Fibroblast of skin of right quadriceps (primary cell): ENCODE measurements at regions not wholly inside any gene's neighbourhood (a gene's known extent, or its start where the extent isn't known, plus 50 kb on each side); places are given as distances from the start of the nearest gene placed in this dataset.

Experiments
- DNase-seq: peaks from one replicate; pipeline ENCODE4 v3.0.0-alpha.2; 2013

DNA sequence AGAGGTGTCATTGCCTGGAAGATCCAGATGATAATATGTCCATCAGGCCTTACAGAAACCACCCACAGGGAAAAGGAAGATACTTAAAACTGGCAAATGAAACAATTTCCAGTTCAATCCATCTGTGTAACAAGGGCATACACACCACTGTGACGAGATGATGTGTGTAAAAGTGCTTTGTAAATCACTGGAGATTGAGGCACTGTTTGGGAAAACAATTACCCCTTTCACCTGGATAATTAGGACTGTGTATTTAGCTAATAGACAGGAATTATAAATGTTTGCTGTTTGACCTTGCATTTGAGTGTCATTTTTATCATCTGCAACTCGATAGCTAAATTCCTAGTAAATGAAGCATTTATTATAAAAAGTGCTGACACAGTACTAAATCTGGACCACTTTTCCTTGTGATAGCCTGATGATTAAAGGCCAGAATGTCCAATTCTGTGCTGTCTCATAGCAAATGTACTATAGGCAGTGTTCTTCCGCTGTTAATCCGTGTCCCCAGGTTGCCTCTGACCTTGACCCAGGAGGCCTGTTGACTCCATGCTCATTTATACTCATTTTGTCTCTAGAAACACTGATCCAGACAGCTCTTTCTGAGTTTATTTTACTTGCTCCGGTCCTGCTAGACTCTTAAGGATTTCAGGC is 105.8 kb downstream of the LACC1 start:
- DNase-seq, result no peak

- DNase-seq, result no peak
Observed at GRCh38 chr13:43986421-43986981, 106.8 kb downstream of the LACC1 start.

GRCh38 chr13:43988302-43988701 is 108.6 kb downstream of the LACC1 start:
- DNase-seq, result peak; percentile 31

- DNase-seq, result no peak
Observed at GRCh38 chr13:43990021-43990420, 110.3 kb downstream of the LACC1 start.

DNA sequence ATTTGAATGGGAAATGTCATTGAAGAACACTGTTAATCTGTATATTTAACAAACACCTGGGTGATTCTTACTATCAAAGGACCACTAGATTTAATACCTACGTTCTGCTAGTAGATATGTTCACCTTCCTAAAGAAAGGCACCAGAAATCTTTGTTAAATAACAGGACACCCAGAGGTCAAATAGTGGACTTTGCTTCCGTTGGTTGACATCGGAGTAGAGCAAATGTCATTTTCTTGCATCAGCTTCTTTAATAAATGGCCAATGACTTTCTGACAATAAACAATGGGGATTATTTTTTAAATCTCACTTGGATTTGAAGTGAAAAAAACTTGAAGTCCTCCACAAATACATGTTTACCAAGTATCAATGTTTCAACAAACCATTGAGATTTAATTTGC is 111.1 kb downstream of the LACC1 start:
- no peak for DNase-seq

DNA sequence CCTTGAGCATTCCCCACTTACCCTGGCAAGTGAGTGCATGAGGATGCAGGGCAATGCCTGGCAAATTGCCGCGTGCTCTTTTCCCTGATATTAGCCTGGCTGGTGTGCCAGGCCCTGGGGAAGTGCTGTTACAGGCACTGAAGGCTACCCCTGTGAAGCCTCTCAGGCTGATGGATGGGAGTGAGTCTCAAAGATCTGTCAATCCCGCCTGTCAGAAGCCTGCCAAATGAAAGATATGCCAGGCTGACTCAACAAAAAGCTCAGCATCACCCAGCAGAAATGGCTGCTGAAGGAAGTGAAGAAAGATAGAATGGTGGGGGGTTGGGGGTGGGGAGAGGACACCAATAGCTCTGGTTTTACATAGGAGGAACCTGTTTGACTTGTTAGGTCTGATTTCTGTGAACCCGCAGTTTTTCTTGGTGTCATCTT is 112.1 kb downstream of the LACC1 start:
- no peak for DNase-seq

- DNase-seq, result no peak
Observed at GRCh38 chr13:43992211-43992610, 112.5 kb downstream of the LACC1 start.

GRCh38 chr13:43994999-43995859 is 115.5 kb downstream of the LACC1 start:
- no peak for DNase-seq

DNA sequence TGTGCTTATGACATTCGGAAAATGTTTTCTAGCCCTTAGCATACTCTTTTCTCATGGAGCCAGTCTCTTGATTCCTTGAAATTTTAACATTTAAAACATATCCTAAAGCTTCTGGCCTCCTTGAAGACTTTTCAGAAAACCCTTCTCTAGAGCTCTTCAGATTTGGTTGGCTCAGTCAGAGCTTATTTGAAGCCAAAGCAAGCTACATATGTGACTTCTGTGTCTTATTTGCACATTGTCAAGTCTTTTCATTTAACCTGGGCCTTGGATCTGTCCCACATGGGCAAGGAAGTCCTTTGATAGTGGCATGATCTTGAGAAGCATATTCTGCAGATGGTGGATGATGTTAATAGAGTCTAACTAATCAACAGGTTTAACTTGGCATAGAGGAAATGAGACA is 116.5 kb downstream of the LACC1 start:
- no peak for DNase-seq

GRCh38 chr13:44003481-44003880 is 123.8 kb downstream of the LACC1 start:
- DNase-seq, result no peak

DNA sequence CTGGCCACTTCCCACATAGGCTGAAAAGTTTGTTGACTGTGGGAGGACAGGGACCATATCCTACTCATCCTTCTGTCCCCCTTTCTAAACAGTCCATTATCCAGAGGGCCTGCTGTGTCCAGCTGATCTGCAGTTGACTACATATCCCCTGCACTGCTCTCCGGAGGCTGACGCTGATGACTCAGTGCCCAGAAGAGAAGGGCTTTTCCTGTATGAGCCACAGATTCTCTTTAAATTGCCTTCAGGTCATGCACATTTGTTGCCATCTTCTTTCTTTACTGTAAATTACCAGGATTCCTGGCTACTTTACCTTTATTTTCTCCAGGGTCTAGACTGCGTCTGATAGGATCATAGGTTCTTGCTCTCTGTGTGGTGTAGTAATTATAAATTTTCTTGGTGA is 125.2 kb downstream of the LACC1 start:
- DNase-seq, result peak; percentile 63

DNA sequence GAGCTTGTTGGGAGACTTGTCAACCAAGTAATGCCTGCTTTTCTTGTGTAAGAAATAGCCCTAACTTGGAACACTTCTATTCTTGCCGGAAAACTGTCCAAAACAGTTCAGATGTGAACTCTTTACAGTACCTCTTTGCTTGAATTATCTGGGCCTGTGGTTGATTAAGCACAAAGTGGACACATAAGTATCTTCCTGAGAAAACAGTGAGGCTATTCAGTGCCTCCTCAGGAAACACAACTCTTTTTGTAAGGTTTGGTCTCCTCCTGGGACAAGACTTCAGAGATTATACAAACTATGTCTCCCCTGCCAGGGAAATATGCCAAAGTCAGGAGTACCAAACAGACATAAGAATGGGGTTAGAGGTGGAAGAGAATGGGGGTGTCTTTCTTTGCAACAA is 127.7 kb downstream of the LACC1 start:
- no peak for DNase-seq

GRCh38 chr13:44011036-44011435 is 131.3 kb downstream of the LACC1 start:
- no peak for DNase-seq

DNA sequence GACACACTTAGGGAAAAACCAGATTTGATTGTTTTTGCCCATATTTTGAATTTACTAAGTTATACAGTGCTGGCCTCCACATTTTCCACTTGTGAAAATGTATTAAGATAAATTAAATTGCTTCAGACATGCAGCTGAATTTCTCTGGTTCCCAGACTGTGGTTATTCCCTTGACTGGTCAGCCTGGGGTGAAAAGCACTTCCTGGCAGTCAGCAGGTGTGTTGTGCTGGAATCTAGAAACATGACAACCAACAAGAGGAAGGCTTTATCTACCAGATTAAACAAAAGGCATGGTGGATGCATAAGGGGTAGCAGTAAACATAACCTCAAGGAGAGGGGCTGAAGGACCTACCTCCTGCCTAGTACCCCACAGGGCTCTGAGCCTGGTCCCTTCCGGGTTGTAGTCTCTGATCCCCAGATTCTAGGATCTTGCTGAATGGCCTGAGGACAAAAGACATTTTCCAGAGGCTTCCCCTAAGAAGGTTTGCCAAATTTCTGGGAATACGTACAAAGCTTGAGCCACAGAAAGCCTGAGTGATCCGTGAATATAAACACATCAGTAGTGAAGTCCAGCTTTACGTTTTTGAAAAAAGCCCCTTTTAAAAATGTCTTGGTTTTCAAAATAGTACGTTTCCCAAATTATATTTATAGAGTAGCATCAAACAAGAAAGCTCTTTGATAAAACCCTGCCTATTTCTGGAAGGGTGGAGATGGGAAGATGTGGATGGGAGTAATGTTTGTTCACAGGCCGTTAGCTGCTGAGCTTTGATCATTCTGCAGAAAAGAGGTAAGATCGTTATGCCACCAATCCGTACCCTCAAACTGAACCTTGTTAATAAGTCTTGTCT is 133.4 kb downstream of the LACC1 start:
- no peak for DNase-seq

GRCh38 chr13:44013758-44014291 is 134.1 kb downstream of the LACC1 start:
- peak; percentile 68 for DNase-seq

DNA sequence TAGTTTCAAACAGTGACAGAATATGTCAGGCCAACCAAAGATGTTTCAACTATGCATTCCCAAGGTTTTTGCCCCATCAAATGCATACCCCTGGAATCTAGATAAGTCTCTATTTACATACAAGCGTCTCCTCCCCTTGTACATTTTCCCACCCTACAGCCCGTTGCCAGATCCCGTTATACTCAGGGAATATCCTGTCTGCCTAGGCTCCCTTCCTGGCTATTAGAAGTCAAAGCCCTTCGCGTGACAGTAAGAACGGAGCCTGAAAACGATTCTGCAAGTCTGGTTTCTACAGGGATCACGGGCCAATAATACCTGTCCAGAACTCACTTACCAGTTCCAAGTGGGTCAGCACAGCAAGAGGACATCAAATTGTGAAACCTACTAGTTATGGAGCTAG is 134.8 kb downstream of the LACC1 start:
- no peak for DNase-seq

DNA sequence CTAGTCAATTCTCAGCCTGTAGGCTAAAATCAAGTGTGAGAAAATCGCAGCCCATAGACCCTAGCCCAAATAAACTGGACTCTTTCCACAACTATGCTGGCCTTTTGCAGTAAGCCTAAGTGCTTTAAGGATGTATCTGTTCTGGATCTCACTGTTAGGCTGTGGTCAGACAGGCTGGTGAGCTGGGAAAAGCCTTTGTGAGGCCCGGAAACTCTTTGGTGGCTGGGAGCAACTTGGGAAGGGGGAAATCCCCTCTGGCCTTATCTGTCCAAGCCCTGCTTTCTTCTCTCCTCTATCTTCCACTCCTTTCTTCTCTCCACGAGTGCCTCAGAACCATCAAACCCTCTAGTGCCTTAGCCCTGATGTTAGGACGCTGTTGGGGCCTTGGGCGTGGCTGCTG is 135.4 kb downstream of the LACC1 start:
- no peak for DNase-seq

GRCh38 chr13:44015811-44016210 is 136.1 kb downstream of the LACC1 start:
- no peak for DNase-seq

- DNase-seq, result no peak
Observed at GRCh38 chr13:44017756-44018309, 138.1 kb downstream of the LACC1 start.

DNA sequence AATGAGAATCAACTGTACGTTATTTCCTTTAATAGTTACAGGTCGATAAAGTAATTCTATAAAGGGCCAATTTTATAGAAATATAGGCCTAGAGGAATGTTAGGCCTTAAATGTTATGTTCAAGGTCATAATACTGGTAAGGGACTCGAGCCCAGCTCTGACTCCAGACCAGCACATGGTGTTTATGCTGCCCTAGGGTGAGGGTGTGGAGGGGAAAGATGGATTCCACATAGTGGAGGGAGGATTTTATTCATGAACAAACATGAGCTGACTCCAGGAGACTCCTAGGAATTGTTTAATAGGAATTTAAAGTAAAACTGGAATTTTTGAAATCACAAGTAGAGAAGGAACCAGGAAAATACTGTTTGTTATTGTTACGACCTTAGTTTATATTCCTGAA is 139.9 kb downstream of the LACC1 start:
- DNase-seq, result no peak

DNA sequence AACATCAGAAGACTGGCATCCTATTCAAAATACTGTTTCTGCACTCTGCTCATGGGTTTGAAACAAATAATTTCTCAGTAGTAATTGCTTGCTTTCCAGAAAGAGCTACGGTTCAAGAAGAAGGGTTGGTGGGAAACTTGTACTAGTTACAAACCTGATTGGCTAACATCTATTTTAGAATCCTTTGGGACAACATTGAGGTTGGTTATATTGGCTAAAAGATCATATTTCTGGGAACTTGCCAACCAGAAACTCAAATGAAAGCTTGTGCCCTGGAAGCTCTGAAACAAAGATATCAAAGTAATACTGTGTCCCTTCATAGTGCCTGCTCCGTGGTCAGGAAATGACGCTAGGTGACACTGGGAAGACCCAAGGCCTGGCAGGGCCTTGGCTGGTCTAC is 141.7 kb downstream of the LACC1 start:
- DNase-seq, result no peak

GRCh38 chr13:44022196-44022595 is 142.5 kb downstream of the LACC1 start:
- no peak for DNase-seq
